CD8-positive, alpha-beta memory T cell (primary cell): ENCODE measurements at regions not wholly inside any gene's neighbourhood (a gene's known extent, or its start where the extent isn't known, plus 50 kb on each side); places are given as distances from the start of the nearest gene placed in this dataset.

Experiments
- CTCF ChIA-PET: fragments of 350-600 bp; sonication (Branson Sonifier 250); formaldehyde crosslinking; loops from one replicate; lab custom pipeline; 2021; ENCODE audit warnings: antibody characterized with exemption; lab: Charles Lee
- POLR2A ChIA-PET: fragments of 350-600 bp; sonication (Branson Sonifier 250); formaldehyde crosslinking; loops from one replicate; lab custom pipeline; 2021; ENCODE audit warnings: antibody characterized with exemption; lab: Charles Lee
- DNase-seq, 5 donors: peaks; one replicate each; pipeline versions ENCODE4 v3.0.0 to v3.0.0-alpha.2; 2020 to 2022; ENCODE audit warnings: mixed read lengths in 1 of 5
- H3K27ac ChIP-seq: one replicate; pipeline ENCODE4 v1.7.0; 2013; ENCODE audit warnings: low read depth, mild to moderate bottlenecking, low read length, moderate library complexity
- H3K27me3 ChIP-seq: 2 replicates; pipeline ENCODE4 v1.7.0; 2013; ENCODE audit warnings: low read length, mild to moderate bottlenecking; ENCODE audit not compliant: insufficient read depth, poor library complexity, severe bottlenecking
- H3K36me3 ChIP-seq: 2 replicates; pipeline ENCODE4 v1.7.0; 2013; ENCODE audit warnings: mild to moderate bottlenecking, low read length, moderate library complexity; ENCODE audit not compliant: insufficient read depth
- H3K4me1 ChIP-seq: 2 replicates; pipeline ENCODE4 v1.7.0; 2013; ENCODE audit warnings: mild to moderate bottlenecking, low read length, moderate library complexity; ENCODE audit not compliant: insufficient read depth
- H3K4me3 ChIP-seq: 2 replicates; pipeline ENCODE4 v1.7.0; 2013; ENCODE audit warnings: mild to moderate bottlenecking, low read length
- H3K9me3 ChIP-seq: 2 replicates; pipeline ENCODE4 v1.7.0; 2013; ENCODE audit warnings: mild to moderate bottlenecking, low read length
- H3K27ac Mint-ChIP-seq, 8 donors: one replicate each; pipeline ENCODE4 v1.8.0; 2020 to 2021; ENCODE audit warnings: mixed read lengths in 8 of 8, mild to moderate bottlenecking in 6 of 8, inconsistent platforms in 3 of 8, moderate library complexity in 3 of 8
- H3K27me3 Mint-ChIP-seq, 2 donors: one replicate each; pipeline ENCODE4 v1.8.0; 2020 to 2021; ENCODE audit warnings: mixed read lengths in 2 of 2, mild to moderate bottlenecking in 1 of 2, moderate library complexity in 1 of 2
- H3K36me3 Mint-ChIP-seq, 3 donors: one replicate each; pipeline ENCODE4 v1.8.0; 2020 to 2021; ENCODE audit warnings: mixed read lengths in 3 of 3, inconsistent platforms in 1 of 3, mild to moderate bottlenecking in 1 of 3
- H3K4me1 Mint-ChIP-seq, 3 donors: one replicate each; pipeline ENCODE4 v1.8.0; 2020 to 2021; ENCODE audit warnings: mixed read lengths in 3 of 3, inconsistent platforms in 1 of 3, mild to moderate bottlenecking in 1 of 3
- H3K4me3 Mint-ChIP-seq, 7 donors: one replicate each; pipeline ENCODE4 v1.8.0; 2020 to 2021; ENCODE audit warnings: mixed read lengths in 7 of 7, mild to moderate bottlenecking in 6 of 7, moderate library complexity in 4 of 7, inconsistent platforms in 2 of 7
- H3K9me3 Mint-ChIP-seq, 5 donors: one replicate each; pipeline ENCODE4 v1.8.0; 2020 to 2022; ENCODE audit warnings: mixed read lengths in 5 of 5, mild to moderate bottlenecking in 3 of 5, moderate library complexity in 2 of 5, inconsistent platforms in 1 of 5

GRCh38 chr9:25954209-25954608 lies 276.0 kb upstream of the TUSC1 start:
- ChIA-PET POLR2A (no interaction called here), CTCF (no interaction called here)
- H3K9me3 Mint-ChIP-seq, result peaks cover 6 to 30% (median 12%) of the 10 kb centered on the region in 5 donors
- Histone ChIP-seq H3K27ac (no peak overlapping the region), H3K9me3 (no peaks in the 10 kb centered on the region), H3K27me3 (no peaks in the 10 kb centered on the region), H3K36me3 (no peaks in the 10 kb centered on the region), H3K4me1 (no peaks in the 10 kb centered on the region), H3K4me3 (no peak overlapping the region)
- no peak overlapping the region for H3K4me3 Mint-ChIP-seq
- H3K36me3 Mint-ChIP-seq, result peaks cover 0 to 2% (median 0%) of the 10 kb centered on the region in 3 donors
- H3K27me3 Mint-ChIP-seq, result no peaks in the 10 kb centered on the region
- DNase-seq, result no peak
- no peak overlapping the region for H3K27ac Mint-ChIP-seq
- H3K4me1 Mint-ChIP-seq, result no peaks in the 10 kb centered on the region

GRCh38 chr9:25948182-25948581 lies 269.9 kb upstream of the TUSC1 start:
- no peaks in the 10 kb centered on the region for H3K9me3 ChIP-seq
- H3K4me3 ChIP-seq, result no peak overlapping the region
- DNase-seq, result no peak
- ChIA-PET CTCF (no interaction called here), POLR2A (no interaction called here)
- Mint-ChIP-seq H3K27me3 (no peaks in the 10 kb centered on the region), H3K4me1 (no peaks in the 10 kb centered on the region), H3K36me3 (no peaks in the 10 kb centered on the region), H3K9me3 (peaks cover 15 to 52% (median 37%) of the 10 kb centered on the region in 5 donors), H3K27ac (no peak overlapping the region), H3K4me3 (no peak overlapping the region)
- H3K36me3 ChIP-seq, result no peaks in the 10 kb centered on the region
- no peaks in the 10 kb centered on the region for H3K4me1 ChIP-seq
- no peaks in the 10 kb centered on the region for H3K27me3 ChIP-seq
- no peak overlapping the region for H3K27ac ChIP-seq

GRCh38 chr9:25939126-25939525 lies 260.9 kb upstream of the TUSC1 start:
- no peaks in the 10 kb centered on the region for H3K4me1 Mint-ChIP-seq
- ChIA-PET POLR2A (no interaction called here), CTCF (no interaction called here)
- Histone ChIP-seq H3K9me3 (no peaks in the 10 kb centered on the region), H3K27ac (no peak overlapping the region), H3K27me3 (no peaks in the 10 kb centered on the region), H3K36me3 (no peaks in the 10 kb centered on the region), H3K4me3 (no peak overlapping the region), H3K4me1 (no peaks in the 10 kb centered on the region)
- H3K27ac Mint-ChIP-seq, result no peak overlapping the region
- no peaks in the 10 kb centered on the region for H3K36me3 Mint-ChIP-seq
- DNase-seq, result no peak
- H3K9me3 Mint-ChIP-seq, result peaks cover 5 to 41% (median 22%) of the 10 kb centered on the region in 5 donors
- no peak overlapping the region for H3K4me3 Mint-ChIP-seq
- no peaks in the 10 kb centered on the region for H3K27me3 Mint-ChIP-seq

- H3K4me3 ChIP-seq, result no peak overlapping the region
- Mint-ChIP-seq H3K36me3 (no peaks in the 10 kb centered on the region), H3K9me3 (peaks cover 6 to 38% (median 27%) of the 10 kb centered on the region in 5 donors), H3K27ac (no peak overlapping the region), H3K4me3 (no peak overlapping the region), H3K27me3 (no peaks in the 10 kb centered on the region), H3K4me1 (no peaks in the 10 kb centered on the region)
- H3K36me3 ChIP-seq, result no peaks in the 10 kb centered on the region
- CTCF ChIA-PET, result no interaction called here
- POLR2A ChIA-PET, result no interaction called here
- no peak for DNase-seq
- H3K27me3 ChIP-seq, result no peaks in the 10 kb centered on the region
- H3K4me1 ChIP-seq, result no peaks in the 10 kb centered on the region
- H3K27ac ChIP-seq, result no peak overlapping the region
- no peaks in the 10 kb centered on the region for H3K9me3 ChIP-seq
Measured at GRCh38 chr9:25936031-25936430, 257.8 kb upstream of the TUSC1 start.

- H3K4me1 ChIP-seq, result no peaks in the 10 kb centered on the region
- H3K36me3 Mint-ChIP-seq, result no peaks in the 10 kb centered on the region
- POLR2A ChIA-PET, result no interaction called here
- H3K4me3 Mint-ChIP-seq, result no peak overlapping the region
- no peaks in the 10 kb centered on the region for H3K36me3 ChIP-seq
- no peak overlapping the region for H3K27ac Mint-ChIP-seq
- DNase-seq, result no peak
- no peak overlapping the region for H3K27ac ChIP-seq
- CTCF ChIA-PET, result no interaction called here
- no peaks in the 10 kb centered on the region for H3K27me3 ChIP-seq
- peaks cover 6 to 42% (median 24%) of the 10 kb centered on the region in 5 donors for H3K9me3 Mint-ChIP-seq
- H3K9me3 ChIP-seq, result no peaks in the 10 kb centered on the region
- H3K4me3 ChIP-seq, result no peak overlapping the region
- H3K27me3 Mint-ChIP-seq, result no peaks in the 10 kb centered on the region
- no peaks in the 10 kb centered on the region for H3K4me1 Mint-ChIP-seq
Measured at GRCh38 chr9:25935188-25935587, 256.9 kb upstream of the TUSC1 start.

- no peak overlapping the region for H3K27ac Mint-ChIP-seq
- Histone ChIP-seq H3K4me3 (no peak overlapping the region), H3K27me3 (no peaks in the 10 kb centered on the region), H3K4me1 (no peaks in the 10 kb centered on the region), H3K27ac (no peak overlapping the region), H3K36me3 (no peaks in the 10 kb centered on the region), H3K9me3 (no peaks in the 10 kb centered on the region)
- no peaks in the 10 kb centered on the region for H3K4me1 Mint-ChIP-seq
- ChIA-PET CTCF (no interaction called here), POLR2A (no interaction called here)
- H3K27me3 Mint-ChIP-seq, result no peaks in the 10 kb centered on the region
- H3K9me3 Mint-ChIP-seq, result peaks cover 4 to 32% (median 13%) of the 10 kb centered on the region in 5 donors
- no peak for DNase-seq
- H3K4me3 Mint-ChIP-seq, result no peak overlapping the region
- H3K36me3 Mint-ChIP-seq, result peaks cover 0 to 1% (median 0%) of the 10 kb centered on the region in 3 donors
Measured at GRCh38 chr9:25918761-25919160, 240.5 kb upstream of the TUSC1 start.

- no peaks in the 10 kb centered on the region for H3K36me3 ChIP-seq
- H3K4me1 ChIP-seq, result no peaks in the 10 kb centered on the region
- Mint-ChIP-seq H3K27ac (no peak overlapping the region), H3K4me1 (no peaks in the 10 kb centered on the region), H3K36me3 (peaks cover 0 to 1% (median 0%) of the 10 kb centered on the region in 3 donors), H3K4me3 (no peak overlapping the region), H3K9me3 (peaks cover 4 to 32% (median 15%) of the 10 kb centered on the region in 5 donors), H3K27me3 (no peaks in the 10 kb centered on the region)
- POLR2A ChIA-PET, result no interaction called here
- H3K27ac ChIP-seq, result no peak overlapping the region
- CTCF ChIA-PET, result no interaction called here
- H3K27me3 ChIP-seq, result no peaks in the 10 kb centered on the region
- no peak for DNase-seq
- H3K4me3 ChIP-seq, result no peak overlapping the region
- H3K9me3 ChIP-seq, result no peaks in the 10 kb centered on the region
Measured at GRCh38 chr9:25917731-25918362, 239.6 kb upstream of the TUSC1 start.

GRCh38 chr9:25913806-25914205 lies 235.6 kb upstream of the TUSC1 start:
- H3K27me3 Mint-ChIP-seq, result no peaks in the 10 kb centered on the region
- Histone ChIP-seq H3K4me3 (no peak overlapping the region), H3K36me3 (no peaks in the 10 kb centered on the region), H3K4me1 (no peaks in the 10 kb centered on the region), H3K27ac (no peak overlapping the region), H3K27me3 (no peaks in the 10 kb centered on the region), H3K9me3 (no peaks in the 10 kb centered on the region)
- POLR2A ChIA-PET, result no interaction called here
- peaks cover 2 to 37% (median 17%) of the 10 kb centered on the region in 5 donors for H3K9me3 Mint-ChIP-seq
- no peaks in the 10 kb centered on the region for H3K4me1 Mint-ChIP-seq
- H3K4me3 Mint-ChIP-seq, result no peak overlapping the region
- no peaks in the 10 kb centered on the region for H3K36me3 Mint-ChIP-seq
- H3K27ac Mint-ChIP-seq, result no peak overlapping the region
- no peak for DNase-seq
- CTCF ChIA-PET, result no interaction called here
